ENCODE measurements at regions not wholly inside any gene's neighbourhood (a gene's known extent, or its start where the extent isn't known, plus 50 kb on each side); places are given as distances from the start of the nearest gene placed in this dataset.

GRCh38 chr2:107281637-107282036 lies 395.7 kb upstream of the ST6GAL2 start:
- TF ChIP-seq SIN3A (IDR thresholded peaks at IDR 0.05; ENCODE audit: borderline replicate concordance, low read depth, low read length) (no peak), POLR2AphosphoS5 (IDR thresholded peaks at IDR 0.05; ENCODE audit: low read depth, low read length) (no peak), GABPA (IDR thresholded peaks at IDR 0.05; ENCODE audit: low read depth) (no peak), REST (IDR thresholded peaks at IDR 0.05; ENCODE audit: low read depth, low read length) (no peak)
- TF ChIP-seq, protein P1, sequence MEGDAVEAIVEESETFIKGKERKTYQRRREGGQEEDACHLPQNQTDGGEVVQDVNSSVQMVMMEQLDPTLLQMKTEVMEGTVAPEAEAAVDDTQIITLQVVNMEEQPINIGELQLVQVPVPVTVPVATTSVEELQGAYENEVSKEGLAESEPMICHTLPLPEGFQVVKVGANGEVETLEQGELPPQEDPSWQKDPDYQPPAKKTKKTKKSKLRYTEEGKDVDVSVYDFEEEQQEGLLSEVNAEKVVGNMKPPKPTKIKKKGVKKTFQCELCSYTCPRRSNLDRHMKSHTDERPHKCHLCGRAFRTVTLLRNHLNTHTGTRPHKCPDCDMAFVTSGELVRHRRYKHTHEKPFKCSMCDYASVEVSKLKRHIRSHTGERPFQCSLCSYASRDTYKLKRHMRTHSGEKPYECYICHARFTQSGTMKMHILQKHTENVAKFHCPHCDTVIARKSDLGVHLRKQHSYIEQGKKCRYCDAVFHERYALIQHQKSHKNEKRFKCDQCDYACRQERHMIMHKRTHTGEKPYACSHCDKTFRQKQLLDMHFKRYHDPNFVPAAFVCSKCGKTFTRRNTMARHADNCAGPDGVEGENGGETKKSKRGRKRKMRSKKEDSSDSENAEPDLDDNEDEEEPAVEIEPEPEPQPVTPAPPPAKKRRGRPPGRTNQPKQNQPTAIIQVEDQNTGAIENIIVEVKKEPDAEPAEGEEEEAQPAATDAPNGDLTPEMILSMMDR (IDR thresholded peaks at IDR 0.05): no peak

Measured in SK-N-SH (cell line).